HCT116 (cell line): ENCODE measurements at regions not wholly inside any gene's neighbourhood (a gene's known extent, or its start where the extent isn't known, plus 50 kb on each side); places are given as distances from the start of the nearest gene placed in this dataset.

Experiments
- ATF3 ChIP-seq: IDR thresholded peaks from 2 replicates; pipeline ENCODE4 v1.6.1; 2012
- CEBPB ChIP-seq: IDR thresholded peaks from 2 replicates; pipeline ENCODE4 v1.6.1; 2012; ENCODE audit warnings: low read depth
- CTCF ChIP-seq, 3 experiments: fragments of 200-600 bp in 1 of 3; sonication (generic) in 1 of 3; IDR thresholded peaks in 2 of 3; conservative IDR thresholded peaks in 1 of 3; 2 replicates each; pipeline ENCODE4 v1.5.1; 2012 to 2017; ENCODE audit warnings: low read depth in 2 of 3, low read length in 2 of 3, antibody characterized with exemption in 1 of 3, borderline replicate concordance in 1 of 3, control low read depth in 1 of 3, mild to moderate bottlenecking in 1 of 3, mixed read lengths in 1 of 3, mixed run types in 1 of 3, moderate library complexity in 1 of 3; ENCODE audit not compliant: insufficient read depth in 1 of 3
- JUND ChIP-seq: IDR thresholded peaks from 2 replicates; pipeline ENCODE4 v1.6.1; 2012
- POLR2A ChIP-seq: IDR thresholded peaks from 2 replicates; pipeline ENCODE4 v1.7.0; 2011; ENCODE audit warnings: borderline replicate concordance; ENCODE audit not compliant: insufficient read depth, insufficient read length; ENCODE audit errors: extremely low read depth
- POLR2AphosphoS5 ChIP-seq: IDR thresholded peaks from 2 replicates; pipeline ENCODE4 v1.6.1; 2011; ENCODE audit warnings: mild to moderate bottlenecking, low read depth, low read length, moderate library complexity
- RAD21 ChIP-seq: IDR thresholded peaks from 2 replicates; pipeline ENCODE4 v1.6.1; 2012; ENCODE audit warnings: low read depth, mild to moderate bottlenecking
- REST ChIP-seq: IDR thresholded peaks from 2 replicates; pipeline ENCODE4 v1.6.1; 2012; ENCODE audit warnings: low read depth
- SIN3A ChIP-seq: IDR thresholded peaks from 2 replicates; pipeline ENCODE4 v1.6.1; 2012; ENCODE audit warnings: low read depth
- SRF ChIP-seq: IDR thresholded peaks from 2 replicates; pipeline ENCODE4 v1.6.1; 2012; ENCODE audit warnings: low read depth
- YY1 ChIP-seq: IDR thresholded peaks from 2 replicates; pipeline ENCODE4 v1.6.1; 2011; ENCODE audit warnings: low read length, low read depth, moderate library complexity, mild to moderate bottlenecking; ENCODE audit not compliant: insufficient replicate concordance; ENCODE audit errors: extremely low read depth
- ZNF274 ChIP-seq: fragments of 200-500 bp; sonication (Bioruptor generic); IDR thresholded peaks from 2 replicates; pipeline ENCODE4 v1.6.1; 2014; ENCODE audit warnings: mild to moderate bottlenecking, low read depth, low read length, inconsistent platforms

- no peak for TF ChIP-seq CTCF (IDR thresholded peaks at IDR 0.05 in 2 of 3, conservative IDR thresholded peaks at IDR 0.05 in 1 of 3; ENCODE audit: borderline replicate concordance in 1 of 3, insufficient read depth in 1 of 3, low read depth in 2 of 3, low read length in 2 of 3)
- no peak for TF ChIP-seq REST
- TF ChIP-seq CEBPB: no peak
- no peak for TF ChIP-seq RAD21
- TF ChIP-seq SRF: no peak
- no peak for TF ChIP-seq SIN3A
- TF ChIP-seq YY1: no peak
- TF ChIP-seq JUND: no peak
- TF ChIP-seq POLR2A: no peak
- no peak for TF ChIP-seq POLR2AphosphoS5
- TF ChIP-seq ZNF274: no peak
- no peak for TF ChIP-seq ATF3
Observed at GRCh38 chr11:92451063-92451462, 226.4 kb downstream of the FAT3 start.
